ENCODE measurements at regions not wholly inside any gene's neighbourhood (a gene's known extent, or its start where the extent isn't known, plus 50 kb on each side); places are given as distances from the start of the nearest gene placed in this dataset.
A peak's percentile ranks its signal among the peaks of the same experiment; 100 is the strongest.

DNA sequence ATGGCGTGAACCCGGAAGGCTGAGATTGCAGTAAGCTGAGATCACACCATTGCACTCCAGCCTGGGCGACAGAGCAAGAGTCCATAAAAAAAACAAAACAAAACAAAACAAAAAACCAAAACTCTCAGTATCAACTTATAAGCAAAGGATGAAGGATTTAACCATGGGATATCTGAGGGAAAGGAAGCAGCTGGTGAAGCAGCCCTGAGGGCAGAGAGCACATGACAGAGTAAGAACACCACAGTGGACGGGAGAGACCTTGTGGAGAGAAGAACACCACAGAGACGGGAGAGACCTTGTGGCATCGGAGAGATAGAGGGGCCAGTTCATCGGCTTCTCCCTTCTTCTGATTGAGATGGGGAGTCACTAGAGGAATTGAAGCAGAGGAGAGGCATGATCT is 697.2 kb downstream of the HDGFL1 start:
- DNase-seq: no peak

DNA sequence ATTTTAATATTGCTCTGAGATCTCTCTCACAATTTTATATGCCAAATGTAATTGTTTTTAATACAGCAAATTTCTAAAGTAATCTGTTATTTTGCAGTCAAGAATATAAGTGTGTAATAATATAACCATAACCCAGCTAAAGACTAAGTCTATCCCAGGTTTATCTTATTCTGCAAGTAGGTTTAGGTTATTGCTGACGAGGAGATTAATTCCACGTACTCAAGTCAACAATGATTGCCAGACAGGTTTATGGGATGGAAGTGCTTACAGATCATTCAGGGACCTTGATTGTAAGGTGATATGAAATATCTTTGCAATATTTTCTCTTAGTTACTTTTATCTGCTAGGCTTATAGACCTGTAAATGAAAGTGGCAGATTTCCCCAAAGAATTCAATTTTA is 698.3 kb downstream of the HDGFL1 start:
- no peak for DNase-seq

DNA sequence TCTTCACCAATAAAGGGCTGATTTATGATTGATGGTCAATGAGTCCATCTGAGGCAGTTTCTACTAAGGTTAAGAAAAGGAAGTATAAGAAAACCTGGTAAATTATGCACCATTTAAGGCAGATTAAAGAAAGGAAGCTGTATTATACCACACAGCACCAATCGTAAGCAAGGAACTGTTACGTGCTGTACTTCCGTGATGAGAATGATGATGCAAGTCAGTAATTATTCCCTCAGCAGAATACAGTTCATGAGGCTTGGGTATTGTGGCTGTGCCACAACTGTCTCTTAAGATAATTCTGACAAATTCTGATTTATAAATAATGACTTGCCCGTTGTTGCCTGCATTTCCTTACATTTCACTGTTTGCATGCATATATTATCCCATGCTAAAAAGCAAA is 699.0 kb downstream of the HDGFL1 start:
- DNase-seq: no peak

DNA sequence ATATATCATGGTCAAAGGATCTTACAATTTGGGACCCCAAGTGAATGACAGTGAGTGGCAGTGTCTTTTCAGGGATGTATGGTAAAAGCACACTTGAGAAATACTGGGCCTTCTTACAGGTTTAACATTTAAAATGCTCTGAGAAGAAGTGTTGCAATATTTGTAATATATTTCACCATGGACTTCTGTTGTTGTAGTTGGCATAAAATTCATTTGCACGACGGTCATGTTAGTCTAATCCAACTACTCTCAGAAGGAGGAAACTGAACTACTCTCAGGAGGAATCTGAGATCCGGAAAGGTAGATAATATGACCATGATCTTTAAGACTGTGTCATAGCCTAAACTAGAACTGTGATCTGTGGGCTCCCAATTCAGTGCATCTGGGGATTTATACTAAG is 700.1 kb downstream of the HDGFL1 start:
- no peak for DNase-seq

DNA sequence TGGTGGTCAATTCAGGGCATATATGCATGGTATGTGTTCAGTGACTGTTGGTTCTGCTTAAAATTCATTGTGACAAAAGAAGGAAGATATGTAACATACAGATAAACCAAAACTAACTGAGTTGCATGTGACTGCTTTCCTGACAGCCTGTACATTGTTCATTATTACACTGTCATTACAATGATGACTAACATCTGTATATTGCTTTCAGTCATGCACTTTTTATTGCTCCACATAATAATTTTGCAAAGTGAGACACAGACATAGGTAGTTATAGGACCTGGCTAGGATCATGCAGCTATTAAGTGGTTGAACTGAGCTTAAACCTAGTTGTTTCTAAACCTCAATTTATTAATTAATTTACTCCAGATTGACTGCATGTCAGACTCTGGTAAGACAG is 703.2 kb downstream of the HDGFL1 start:
- no peak for DNase-seq

DNA sequence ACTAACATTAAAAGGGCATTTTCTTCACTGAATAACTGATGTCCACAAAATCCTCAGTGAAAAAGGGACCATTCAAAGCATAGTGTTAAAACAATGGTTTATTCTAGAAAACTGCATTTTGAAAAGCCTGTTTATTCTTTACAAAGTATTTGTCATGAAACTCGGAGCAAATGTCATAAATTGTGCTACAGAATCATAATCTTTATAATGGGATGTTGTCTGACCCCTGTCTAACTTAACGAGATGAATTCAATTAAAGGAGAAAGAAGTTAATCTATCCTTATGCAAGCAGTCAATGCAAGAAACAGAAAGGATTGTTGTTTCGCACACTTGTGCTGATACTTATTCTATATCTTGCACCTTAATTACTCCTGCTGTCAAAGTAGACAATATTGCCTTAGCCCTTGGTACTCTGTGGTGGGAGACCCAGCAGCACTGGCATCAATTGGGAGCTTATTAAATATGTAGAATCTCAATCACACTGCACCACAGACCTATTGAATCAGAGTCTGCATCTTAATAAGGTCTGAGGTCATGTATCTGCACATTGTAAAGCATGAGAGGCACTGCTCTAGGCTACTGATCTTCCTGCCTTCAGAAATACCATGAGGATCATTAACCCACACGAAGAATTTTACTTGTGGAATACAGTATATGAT is 708.3 kb downstream of the HDGFL1 start:
- DNase-seq: no peak

DNA sequence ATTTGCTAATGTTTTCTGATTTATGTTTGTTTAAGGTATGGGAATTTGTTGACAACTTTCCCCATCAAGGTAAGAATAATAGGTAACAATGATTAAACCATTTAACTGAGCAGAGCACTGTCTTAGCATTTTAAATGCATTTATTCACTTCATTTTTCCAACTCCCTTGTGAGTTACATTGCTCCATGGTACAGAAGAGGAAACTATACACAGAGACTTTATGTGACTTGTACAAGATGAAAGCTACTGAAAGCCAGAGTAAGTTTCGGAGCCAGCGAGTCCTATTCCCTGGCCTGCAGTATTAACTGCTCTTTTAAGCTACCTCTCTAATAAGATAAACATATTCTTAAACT is 708.8 kb downstream of the HDGFL1 start:
- no peak for DNase-seq

DNA sequence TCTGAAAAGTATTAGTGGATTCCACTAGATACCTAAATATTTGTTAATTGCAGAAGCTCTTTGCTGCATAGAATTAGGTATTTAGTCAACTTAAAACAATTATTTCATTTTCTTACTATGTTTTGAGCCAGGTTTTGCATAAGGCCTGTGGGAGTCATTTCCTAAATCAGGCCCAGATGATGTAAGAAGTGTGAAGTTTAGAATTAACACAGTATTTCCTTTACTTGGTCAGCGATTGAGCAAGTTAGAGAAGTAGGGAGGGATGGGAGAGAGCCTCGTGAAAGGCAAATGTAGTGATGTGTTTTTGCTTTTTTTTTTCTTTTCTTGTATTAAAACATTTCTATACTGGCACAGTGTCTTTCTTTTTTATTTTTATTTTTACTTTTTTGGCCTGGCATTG is 711.1 kb downstream of the HDGFL1 start:
- DNase-seq: no peak

DNA sequence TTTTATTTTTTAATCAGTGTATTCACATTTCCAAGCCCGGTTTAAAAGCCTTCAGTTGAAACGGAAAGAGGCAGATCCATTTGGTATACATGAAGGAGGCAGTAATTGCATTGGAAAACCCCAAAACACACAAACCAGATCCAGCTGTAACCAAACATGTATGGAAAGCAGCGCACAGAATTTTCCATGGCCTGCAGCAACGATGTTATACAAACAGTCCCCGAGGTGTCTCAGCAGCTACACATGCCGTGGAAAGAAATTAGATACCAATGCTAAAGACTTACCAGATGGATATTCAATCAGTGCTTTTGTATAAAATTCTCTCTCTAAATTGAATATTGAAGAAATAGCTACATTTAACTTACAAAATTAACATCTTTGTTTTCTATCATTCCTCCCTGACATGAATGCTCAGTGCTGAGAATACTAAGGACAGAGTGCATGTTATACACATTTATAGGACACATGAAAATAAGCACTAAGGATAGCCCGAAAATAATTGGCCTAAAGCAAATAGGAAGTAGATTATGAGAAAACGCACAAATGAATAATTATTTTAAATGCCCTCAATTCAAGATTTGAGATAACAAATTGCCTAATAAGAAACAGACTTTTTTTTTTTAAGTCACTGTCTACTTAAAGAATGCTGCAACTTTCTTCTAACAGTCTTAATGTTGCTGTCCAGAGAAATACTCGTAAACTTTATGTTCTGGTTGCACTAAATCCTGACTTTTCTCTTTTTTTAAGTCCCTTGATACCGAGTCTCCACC is 713.1 kb downstream of the HDGFL1 start:
- DNase-seq: peak; percentile 51

DNA sequence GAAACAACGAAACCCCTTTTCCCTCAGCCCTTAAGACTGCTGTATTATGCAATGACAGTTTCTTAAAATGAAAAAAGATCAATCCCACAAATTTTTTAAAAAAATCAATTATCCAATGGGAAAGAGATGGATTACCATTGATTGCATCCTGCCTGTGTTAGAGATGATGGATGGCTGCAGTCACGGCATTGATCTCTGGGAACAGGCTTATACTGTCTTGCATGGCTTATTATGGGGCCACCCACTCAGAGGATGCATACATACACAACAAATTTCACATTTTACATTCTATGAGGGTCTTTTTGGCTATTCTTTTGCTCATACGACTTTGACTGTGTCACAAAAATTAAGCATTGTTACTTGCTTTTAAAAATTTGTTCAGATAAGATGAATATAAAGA is 724.3 kb downstream of the HDGFL1 start:
- no peak for DNase-seq

DNA sequence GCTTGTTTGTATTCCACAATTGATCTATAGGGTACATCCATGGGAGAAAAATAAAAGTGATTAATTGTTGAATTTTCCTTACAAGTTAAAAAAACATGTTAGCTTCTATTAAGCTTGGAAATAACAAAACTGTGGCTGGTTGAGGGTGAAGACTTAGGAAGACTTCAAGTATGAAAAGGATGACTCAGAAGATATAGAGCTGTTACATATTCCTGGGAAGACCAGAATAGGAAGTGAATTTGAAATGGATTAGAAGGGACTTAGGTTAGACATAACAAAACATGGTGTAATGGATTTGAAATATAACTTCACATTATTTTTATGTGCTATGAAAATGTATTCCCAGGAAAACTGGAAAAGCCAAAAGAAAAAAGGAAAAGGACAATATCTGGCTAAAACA is 732.2 kb downstream of the HDGFL1 start:
- no peak for DNase-seq

DNA sequence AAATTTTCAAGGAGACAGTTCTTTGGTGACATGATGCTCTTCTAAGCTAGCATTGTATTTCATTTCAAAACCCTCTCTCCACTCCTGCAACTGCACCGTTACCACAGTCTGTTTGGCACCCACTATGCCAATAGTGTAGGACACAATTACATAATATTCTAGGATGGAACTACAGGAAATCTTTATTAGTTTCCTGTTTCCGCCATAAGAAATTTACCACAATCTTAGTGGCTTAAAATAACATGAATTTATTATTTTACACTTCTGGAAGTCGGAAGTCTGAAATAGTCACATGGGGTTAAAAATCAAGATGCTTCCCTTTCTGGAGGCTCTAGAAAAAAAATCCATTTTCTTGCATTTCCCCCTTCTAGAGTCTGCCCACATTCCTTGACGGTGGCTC is 733.1 kb downstream of the HDGFL1 start:
- no peak for DNase-seq

DNA sequence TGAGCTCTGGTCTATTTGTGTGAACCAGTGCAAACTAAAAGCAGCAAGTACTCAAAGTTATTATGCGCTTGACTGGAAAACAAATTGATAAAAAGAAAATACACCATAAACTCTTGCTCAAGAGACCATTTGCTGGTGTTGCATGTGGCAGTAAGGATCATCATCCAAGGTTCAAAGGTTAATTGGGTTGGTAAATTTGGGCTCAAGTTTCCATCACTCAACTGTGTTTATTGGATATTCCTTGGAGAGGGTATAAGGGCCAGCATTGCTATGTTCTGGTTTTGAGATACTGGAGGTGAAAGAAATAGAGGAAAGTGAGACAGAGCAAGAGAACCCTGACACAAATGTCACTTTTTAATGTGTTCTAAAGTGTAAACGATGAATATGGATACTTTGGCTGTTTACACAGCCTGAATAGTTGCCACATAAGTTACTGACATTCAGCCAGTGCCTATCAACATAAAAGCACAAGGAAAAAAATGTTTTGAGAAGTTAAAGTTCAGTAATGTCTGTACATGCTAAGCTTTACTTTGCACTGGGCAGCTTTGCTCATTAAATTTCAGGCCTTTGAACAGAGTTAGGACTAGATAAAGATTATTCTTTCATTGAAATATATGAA is 736.1 kb downstream of the HDGFL1 start:
- DNase-seq: no peak

DNA sequence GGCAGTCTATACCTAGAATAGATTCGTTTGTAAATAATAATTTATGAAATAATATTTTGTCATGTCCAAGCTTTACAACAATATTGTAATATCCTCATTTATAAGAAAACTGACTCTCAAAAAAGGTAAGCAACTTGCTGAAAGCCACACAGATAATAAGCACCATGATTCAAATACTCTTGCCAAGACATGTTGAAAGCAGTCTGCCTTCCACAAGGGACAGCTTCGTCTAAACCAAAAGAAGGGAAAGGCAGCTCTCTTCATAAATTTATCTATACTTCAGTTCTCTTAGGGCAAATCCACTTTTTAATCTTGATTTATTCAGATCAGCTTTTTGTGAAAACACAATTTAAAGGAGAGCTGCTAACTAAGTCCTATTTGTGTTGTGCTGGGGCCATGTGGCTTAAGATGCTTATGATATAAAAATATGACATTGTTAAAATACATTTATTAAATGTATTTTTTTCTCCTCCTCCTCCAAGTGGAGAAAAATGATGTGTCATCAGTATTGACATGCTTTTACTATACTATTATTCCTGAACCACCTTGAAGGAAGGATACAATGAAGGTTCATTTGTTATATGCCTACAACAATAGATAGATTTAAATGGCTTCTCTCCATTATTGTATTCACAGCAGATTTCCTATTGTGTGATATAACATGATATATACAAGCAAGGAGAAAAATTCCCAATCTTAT is 737.0 kb downstream of the HDGFL1 start:
- DNase-seq: no peak

DNA sequence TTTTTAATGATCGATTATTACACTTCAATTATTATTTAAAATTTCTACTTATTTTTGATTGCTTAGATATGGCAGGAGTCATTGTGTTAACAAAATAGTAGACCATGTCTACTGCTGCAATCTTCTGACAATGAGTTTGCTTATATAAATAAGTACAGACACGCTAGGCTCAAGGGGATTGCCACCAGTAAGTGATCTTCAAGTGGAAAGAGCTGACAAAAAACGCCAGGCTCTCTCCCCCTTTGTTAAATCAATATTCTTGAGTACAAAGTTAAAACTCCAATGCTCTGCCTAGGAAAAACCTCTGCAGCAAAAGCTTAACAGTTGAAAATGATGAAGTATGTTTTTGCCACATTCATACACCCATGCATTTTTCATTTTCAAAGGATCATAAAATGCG is 738.1 kb downstream of the HDGFL1 start:
- DNase-seq: no peak

DNA sequence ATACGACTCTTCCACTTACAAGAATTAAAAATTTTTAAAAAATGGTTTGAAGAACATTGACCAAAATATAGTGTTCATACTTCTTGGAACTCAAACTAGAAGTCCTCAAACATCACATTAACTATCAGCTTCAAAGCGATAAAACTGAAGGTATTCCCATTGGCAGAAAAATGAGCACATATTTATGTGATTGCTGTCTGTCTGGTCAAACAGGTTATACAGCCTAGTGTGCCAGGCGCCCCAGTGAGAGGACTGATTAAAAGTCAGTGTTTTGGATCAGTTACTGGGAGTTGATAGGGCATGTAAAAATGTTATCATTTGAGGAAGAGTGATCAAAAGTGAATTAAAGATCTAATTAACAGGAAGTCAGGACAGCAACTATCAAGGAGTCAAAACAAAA is 738.8 kb downstream of the HDGFL1 start:
- no peak for DNase-seq

DNA sequence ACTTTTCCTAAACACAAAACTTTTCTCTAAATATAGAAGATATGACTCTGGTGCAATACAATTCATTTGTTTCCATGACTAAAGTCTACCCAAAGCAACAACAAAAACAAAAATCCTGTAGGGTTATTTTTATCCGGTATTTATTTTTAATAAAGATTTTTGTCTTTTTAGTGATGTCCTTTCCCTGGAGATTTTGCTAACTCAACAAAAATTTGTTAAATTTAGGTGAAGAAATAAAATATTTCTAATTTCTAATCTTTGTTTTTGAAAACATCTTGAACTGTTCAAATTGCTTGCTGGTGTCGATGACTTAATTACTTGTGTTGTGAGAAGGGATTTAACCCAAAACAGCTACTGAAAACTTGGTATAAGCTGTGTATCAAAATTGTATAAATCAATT is 741.8 kb downstream of the HDGFL1 start:
- no peak for DNase-seq

DNA sequence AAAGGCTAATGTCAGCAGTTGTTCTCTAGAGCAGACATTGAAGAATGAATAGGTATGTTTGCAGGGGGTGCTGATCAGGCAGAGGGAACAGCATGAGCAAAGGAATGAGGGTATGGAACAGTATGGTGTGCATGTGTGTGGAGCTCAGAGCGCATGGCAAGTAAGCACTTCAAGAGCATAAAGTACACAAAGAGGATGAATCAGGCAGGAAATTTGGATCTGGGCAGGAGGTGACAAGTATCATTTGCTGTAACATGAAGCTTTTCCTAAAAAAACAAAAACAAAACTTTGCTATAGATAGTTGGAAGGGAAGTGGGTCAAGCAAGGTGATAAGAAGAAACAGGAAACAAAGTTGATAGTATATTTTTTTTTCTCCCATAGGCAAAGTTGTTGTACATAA is 746.8 kb downstream of the HDGFL1 start:
- DNase-seq: no peak

DNA sequence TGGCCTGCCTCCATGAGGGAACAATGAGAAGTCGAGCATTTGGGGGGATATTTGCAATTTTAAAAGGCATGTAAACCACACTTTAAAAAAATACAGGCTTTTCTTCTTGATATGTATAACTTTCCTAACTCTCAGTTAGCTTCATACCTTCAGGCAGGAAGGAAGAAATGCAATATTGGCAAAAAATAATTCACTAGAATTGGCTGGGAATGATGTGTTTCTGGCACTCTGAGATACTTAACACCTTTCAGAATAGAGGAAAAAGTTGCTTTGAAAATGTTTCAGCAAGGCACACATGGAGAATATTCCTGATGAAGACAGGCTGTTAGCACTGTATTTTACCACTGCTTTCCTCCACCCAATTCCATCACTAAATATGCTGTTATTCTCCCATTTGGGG is 747.6 kb downstream of the HDGFL1 start:
- no peak for DNase-seq

DNA sequence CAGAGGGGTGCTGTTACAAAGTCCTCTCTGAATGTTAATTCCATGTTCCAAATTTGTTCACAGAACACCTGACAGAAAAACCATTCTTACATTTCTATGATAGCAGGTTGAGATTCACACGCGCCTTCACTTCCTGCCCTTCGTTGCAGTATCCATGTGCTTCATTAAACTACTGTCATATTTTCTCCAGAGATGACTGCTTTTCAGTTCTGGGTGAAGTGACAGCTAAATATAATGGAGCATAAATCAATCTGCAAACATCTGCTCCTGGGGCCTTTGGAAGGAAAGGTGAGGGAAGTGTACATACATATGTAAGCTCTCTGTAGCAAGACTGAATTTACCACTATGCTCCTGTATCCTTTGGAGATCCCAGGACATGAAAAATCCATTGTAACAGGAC is 750.2 kb downstream of the HDGFL1 start:
- no peak for DNase-seq

DNA sequence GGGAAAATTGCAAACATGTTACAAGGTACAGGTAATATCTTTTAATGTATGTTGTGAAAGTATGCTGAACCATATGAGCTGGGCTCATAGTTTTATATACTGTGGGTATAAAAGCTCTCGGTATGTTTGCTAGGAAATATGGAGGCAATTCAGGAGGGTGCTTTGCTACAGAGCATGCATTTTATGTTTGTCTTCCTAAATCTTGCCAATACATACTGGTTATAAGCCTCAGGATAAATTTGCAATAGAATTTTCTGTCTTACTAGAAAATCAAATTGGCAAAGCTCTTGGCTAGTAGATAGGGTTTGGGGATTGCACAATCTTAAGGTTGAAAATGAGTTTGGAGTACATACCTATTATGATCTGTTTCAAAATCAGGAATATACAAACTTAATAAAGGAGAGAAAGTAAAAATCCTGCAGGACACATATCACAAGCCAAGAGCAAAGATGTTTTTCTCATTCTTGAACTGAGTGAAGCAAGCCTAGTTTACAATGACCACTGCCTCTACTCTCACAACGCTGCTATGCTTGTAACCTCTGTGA is 751.2 kb downstream of the HDGFL1 start:
- DNase-seq: no peak

DNA sequence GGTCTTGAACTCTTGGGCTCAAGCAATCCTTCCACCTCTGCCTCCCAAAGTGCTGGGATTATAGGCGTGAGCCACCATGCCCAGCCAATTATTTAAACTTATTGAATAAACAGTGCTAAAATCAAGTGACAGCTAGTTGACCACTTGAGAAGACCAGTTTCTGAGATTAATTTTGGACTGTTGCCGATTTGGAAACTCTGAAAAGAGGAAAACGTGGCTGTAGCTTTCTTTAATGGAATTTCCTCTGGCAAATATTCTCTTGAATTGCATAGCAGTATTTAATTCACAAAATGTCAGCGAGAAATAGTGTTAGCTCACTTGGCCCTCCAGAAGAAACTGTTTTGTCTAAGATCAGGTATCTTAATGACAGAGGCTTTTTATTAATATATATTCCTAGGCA is 754.5 kb downstream of the HDGFL1 start:
- DNase-seq: no peak

DNA sequence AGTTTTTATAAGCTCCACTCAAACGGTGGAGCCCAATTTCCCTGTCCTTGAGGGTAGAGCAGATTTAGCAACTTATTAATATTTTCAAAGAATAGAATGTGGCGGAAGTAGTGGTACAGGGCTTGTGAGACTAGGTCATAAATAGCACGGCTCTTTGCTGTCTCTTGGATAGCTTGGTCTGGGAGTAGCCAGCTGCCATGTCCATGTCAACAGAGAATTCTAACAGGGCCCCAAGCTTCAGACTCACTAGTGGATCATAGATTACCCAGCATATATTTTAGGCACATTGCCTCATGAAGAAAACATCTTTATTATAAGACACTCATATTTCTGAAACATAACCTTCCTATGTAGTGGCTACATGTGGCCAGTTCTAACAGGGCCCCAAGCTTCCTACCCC is 755.7 kb downstream of the HDGFL1 start:
- DNase-seq: no peak

DNA sequence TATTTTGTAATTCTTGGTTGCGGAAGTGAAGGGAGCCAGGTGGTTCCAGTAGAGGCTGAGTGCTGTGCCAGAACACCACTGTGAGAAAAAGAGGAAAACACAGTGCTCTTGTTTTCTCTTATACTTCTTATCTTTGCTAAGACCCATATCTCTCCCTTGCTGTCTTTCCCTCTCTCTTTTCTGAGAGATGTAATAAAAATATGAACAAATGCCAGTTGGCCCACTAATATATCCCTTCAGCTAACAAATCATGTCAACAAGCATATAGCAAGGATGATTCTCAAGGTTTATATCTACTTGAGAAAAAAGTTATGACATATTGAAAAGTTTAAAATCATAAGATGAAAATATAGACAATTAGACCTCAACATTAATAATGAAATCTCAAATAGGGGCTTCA is 758.3 kb downstream of the HDGFL1 start:
- DNase-seq: no peak
